DMS114 treated with DMSO at 0.1 percent for 48 hours (cell line): ENCODE measurements at regions not wholly inside any gene's neighbourhood (a gene's known extent, or its start where the extent isn't known, plus 50 kb on each side); places are given as distances from the start of the nearest gene placed in this dataset.

Experiments
- DNase-seq: peaks from one replicate; lab custom pipeline; 2025; ENCODE audit not compliant: unreplicated experiment; lab: John Stamatoyannopoulos, UW

DNA sequence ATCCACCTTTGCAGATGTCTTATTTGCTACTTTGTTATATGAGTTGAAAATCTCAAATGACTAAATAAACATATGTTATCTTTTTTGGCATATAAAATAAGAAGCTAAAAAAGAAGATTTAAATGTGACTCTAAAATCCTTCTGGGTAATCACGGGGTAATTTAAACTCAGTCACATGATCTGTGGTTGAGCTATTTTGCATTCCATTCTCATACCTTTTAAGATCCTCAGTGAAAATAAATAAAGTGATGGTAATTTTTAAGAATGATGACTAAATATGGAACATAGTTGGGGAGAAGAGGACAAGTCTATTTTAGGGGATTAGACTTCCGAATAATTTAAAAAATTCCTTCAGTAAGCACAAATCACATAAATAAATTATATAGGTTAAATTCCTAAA is 1076.8 kb downstream of the TUSC7 start:
- no peak for DNase-seq

DNA sequence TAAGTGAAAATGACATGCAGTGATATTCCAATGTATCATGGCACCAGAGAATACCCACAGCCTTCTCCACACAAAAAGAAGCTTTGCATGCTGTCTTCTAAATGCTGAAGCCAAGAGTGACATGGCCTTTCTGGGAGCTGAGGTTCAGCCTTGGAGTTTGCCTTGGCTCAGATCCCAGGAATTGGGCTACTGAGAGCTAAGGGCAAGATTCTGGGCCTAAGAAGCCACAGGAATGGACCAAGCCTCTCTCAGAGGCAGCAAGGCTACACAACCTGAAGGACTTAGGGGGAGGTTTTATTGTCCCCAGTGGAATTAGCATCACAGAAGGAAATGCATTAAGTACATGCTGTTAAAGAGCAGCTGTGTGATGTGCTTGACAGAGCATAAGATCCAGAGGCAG is 1078.5 kb downstream of the TUSC7 start:
- DNase-seq: no peak

DNA sequence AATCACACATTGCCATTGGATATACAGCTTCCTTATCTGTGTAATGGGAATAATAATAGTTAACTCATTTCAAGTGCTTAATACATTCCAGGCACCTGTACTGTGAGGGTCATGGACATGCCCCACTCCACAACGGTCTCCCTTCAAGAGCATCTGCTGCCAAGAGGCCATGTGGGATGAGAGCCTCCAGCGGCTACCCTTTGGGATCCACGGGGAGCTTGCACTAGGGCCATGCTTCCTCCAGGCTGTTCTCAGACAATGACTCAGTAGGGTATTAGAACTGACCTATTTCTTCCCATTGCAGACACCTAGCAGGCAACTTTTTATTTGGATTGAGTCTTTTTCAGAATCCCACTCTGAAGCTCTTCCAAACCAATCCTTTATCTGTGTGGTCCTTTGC is 1078.9 kb downstream of the TUSC7 start:
- no peak for DNase-seq

DNA sequence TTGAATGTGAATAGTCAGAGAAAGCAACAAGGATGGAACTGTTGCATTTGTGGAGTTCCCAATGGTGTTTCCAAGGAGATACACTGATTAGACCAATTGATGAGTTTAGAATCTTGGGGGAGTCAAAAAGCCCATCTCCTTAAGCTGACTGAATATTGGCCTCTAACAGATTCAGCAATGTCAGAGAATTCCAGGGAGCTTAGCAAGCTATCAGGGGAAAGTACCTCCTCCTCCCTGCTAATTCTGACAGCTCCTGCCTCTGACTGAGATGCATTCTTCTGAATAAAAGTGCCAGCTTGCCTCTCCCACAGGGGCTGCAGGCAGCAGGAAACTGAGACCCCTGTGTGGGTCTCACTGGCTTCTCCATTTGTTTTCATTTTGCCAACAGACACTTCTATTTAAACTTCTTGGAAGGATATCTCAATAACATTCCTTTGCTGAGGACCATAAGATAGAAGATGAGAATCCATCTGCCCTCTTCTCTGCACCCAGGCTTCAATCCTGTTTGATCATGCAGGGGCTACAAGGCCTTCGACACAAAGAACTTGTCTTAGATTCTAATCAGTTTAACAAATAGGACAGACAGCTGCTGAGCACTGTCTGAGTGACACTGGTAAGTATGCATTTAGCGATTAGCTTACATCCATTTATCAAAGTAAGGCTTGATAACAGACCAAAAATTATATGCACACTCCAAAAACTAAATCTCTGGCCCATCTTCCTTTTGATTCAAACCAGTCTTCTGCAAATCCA is 1080.8 kb downstream of the TUSC7 start:
- DNase-seq: no peak

DNA sequence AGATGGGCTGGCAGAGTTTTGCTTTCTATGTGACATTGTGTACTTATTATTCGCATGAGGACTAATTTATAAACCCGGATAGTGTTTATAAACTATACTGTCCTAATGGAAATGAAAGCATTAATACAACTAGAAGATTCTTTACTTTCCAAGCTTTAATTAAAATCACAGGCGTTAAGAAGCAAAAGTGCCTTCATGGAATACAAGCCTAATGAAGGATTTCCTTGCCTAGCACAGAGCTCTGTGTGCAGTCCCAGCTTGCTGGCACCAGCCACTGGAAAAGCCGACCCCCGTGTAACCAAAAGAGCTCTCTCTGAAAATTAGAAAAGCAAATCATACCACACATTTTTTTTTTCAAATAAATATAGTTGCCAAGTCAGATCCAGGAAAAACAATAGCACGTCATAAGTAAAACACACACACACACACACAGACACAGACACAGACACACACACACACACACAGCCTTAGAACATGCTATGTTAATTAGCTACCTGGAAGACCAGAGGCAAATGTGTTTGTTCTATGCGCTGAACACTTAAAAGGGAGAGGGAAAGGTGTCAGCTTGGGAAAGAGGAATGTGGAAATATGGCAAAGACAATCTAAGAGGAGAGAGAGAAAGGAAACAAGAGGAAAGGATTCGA is 1084.2 kb downstream of the TUSC7 start:
- no peak for DNase-seq

DNA sequence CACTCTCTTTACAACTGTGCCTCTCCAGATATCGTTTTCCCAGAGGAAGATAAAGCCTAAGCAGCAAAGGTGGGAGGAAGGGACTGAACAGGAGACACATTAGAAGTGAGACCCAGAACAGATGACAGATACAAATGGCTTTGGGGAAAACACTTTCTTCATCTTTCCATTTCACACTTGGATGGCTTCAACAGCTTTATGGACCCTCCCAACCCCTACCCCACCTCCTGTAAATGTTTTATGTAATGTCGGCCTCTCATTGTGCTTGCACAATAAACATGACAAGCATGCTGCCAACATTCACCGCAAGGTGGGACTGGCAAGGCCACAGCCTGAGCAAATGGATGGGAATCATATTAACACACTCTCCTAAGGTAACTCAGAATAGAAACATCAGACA is 1088.6 kb downstream of the TUSC7 start:
- no peak for DNase-seq

DNA sequence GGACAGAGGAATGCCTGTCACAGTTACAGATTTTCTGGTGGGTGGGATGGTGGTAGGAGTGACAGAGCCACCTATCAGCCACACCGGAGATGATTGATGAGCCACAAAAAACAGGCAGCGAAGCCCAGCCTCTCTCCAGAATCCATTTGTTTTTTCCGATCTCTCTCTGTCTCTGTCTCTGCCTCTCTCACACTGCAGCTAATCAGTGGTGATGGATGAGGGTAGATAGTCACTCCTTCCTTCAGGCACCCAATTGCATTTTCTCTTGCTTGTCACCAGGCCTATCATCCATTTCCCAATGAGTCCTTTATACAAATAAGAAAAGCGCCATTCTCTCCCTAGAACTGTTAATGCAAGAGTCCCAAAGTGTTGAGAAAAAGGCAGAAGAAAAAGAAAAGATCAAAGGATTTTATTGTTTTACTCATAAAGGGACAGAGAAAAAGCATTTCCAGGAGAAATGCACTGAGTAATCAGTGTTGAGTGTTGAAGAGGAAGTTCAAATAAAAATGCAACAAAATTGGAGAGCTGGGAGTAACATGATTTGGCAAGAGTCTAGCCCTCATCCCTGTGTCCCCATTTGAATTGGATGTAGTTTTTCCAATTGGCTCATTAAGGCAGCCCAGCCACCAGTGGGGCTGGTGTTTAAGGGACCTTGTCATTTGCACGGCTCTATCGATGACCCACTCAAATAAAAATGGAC is 1089.3 kb downstream of the TUSC7 start:
- DNase-seq: no peak

DNA sequence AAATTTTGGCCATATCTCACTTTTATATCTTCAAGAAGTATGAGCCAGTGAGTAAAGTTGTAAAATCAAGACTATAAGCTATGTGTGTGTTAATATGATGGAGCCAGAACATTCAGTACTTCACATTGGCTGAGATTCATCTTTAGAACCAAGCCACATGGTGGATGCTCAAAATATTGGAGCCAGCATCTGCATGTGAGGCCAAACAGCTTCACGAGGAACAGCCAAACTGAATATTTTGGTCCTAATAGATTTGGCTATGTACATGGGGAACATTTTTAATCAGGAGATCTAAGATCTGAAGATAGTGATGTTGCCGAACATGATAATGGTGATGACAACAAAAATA is 1089.8 kb downstream of the TUSC7 start:
- no peak for DNase-seq

DNA sequence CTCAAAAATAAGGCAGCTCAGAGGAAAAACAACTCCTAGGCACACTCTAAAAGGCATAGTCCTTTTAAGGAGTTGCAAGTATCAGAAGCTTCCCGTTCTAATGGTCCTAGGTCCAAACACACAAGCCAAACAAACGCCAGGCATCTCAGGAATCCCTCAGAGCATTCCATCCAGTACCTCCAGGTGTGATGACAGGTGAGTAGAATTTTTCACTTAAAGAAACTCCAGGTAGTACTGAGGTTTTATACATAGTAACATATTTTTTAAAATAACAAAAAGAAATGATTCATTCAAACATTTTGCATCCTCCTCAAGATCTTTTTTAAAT is 1092.3 kb downstream of the TUSC7 start:
- no peak for DNase-seq

DNA sequence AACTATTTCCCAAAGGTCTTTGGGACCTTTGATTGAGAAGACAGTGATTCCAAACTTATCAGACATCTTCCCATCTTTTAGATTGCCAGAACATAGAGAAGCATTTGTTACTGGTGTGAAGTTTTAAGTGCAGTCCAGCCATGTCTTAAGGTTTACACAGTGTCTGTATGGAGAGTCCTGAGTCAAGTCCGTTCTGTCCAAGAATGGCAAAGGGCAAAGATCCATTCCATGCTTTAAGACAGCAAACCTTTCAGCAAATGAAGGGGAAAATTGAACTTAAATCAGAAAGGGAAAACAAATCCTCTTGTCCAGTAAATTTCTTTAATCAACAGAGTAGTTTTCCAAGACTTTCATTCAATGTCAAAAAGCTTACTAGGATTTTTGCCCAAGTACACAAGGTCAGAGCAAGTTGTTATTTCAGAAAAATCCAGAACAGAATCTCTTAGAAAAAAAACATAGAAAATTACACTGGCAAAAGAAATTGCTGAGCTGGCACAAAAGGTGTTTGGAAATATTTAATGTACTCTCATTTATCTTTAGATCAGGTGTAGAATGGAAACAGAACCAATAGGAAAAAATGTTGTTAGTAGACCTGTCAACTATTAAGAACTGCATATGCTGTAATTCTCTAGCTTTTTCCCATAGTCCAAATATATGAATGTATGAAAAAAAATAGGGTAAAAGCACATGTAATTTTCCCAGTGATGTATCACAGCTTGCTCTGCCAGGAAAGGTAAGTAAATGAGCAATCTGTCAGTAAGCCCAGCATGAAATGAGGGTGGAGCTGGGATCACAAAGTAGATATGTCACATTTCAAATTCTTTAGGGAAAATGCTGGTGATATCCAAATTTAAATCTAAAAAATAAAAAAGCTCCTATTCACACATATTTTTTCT is 1099.9 kb downstream of the TUSC7 start:
- DNase-seq: no peak

DNA sequence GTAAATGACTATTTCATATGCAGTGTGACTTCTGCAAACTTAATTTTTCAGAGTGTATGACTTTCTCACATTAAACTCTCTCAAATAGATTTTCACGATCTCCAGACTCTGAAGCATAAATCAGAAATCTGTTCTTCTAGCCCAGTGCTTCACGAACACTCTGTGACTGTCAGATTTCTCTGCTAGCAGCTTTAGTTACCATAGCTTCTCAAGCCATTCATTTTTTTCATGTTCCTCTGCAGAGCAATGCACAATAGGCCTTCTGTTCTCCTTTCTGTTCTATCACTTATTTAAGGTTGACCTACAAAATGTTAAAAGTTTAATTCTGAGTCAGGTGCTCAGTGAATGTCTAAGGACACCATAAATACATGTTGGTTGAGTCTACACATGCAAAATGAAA is 1102.2 kb downstream of the TUSC7 start:
- DNase-seq: no peak

DNA sequence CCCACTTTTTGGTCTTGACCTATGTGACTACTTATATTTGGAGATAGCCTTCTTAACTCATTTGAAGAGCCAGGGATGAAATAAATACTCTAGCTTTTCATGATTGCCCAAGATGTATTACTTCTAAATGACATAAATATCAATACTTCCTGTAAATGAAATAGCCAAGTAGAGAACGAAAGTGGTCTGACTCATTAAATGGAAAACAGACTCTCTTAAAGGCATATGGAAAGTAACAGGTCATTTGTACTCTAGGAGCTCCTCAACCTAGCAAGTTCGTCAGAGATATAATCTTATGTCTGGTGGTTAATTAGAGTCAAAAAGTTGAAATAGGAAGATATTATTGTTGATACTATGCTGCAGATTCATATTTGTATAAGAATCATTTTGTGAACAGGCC is 1105.4 kb downstream of the TUSC7 start:
- DNase-seq: no peak

DNA sequence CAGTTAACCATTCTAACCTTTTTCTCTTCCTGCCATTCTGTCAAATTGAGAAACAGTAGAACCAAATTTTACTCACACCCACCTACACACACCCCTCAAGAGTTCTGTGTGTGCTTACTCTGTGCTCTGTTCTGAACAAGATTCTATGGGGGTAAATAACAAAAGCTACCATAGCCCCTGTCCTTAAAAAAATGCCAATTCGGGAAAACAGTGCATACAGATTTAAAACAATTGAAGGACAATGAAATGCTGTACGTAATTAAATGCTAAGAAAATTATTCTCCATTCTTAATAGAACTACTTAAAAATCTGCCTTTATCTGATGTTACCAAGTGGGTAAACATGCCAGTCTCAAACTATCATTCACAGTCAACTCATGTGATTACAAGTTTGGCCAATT is 1107.5 kb downstream of the TUSC7 start:
- no peak for DNase-seq

DNA sequence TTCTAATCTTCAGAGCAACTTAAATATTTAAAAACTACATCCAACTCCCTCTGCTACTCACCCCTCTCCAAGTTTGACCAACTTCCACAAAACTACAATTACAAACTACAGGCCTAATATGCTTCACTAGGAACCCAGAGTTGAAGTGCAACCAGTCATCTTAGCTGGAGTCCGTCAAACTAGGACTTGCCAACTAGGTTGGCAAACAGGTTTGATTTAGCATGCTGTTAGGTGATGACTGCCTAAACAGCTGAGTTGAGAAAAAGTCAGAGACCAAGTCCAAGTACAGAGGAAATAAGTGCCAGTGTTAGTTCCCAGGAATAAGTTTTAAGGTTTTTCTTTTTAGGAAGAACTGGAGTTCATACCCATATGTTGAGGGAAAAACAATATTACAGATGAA is 1109.0 kb downstream of the TUSC7 start:
- DNase-seq: no peak

DNA sequence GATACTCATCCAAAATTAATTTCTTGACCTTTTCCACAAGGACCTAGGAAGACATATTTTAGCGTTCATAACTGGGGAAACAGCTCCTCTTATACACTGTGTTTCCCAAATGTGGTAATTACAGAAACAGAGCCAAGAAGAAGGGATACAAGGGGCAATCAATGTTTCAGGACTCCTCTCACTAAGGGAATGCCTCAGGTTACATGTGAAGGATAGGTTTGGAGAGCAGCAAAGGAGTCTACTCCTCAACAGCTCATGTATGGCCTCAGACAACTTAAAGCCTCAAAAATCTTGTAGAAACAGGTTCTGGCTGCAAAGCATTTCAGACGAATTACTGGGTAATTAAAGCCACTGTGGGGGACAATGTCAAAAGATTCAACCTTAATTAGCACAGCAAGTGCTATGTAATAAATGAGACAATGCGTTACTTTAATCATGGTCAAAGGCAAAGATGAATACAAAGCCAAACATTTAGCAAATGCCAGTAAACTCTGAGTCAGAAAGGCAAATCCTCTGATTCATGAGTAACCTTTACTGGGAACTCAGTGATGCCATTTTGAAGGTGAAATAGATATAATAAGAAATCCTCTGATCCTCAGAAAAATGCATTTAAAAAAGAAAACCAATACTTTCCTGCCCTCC is 1111.2 kb downstream of the TUSC7 start:
- DNase-seq: no peak

DNA sequence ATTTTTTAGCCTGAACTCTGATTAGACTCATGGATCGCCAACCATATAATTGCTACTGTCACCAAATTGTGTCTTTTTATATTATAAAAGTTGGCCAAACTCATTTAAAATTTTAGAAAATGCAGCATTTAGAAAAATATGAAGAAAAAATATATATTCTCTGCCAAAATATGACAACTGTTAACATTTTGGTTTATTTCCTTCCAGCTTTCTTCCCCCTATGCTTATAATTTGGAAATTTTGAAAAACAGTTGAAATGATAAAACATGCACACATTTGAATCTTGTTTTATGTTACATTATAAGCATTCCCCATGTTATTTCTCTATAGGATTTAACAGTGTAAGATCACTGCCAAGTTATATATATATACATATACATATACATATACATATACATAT is 1112.8 kb downstream of the TUSC7 start:
- DNase-seq: no peak

DNA sequence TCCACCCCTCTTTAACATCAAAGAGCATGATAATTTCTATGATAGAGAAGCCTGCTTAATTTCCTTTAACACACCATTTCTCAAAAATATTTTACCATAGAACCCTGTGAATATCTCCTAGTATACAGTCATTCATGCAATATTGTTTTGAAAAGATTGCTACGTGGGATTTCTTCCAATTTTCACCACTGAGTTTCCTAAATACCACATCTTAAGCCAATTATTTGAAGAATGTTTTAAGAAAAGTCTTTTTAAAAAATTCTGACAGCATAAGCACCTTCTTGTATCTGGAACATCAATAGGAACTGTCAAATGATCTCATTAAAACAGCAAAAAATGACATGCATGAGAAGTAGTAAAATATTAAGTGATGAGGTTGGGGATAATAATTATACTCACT is 1126.7 kb downstream of the TUSC7 start:
- no peak for DNase-seq

DNA sequence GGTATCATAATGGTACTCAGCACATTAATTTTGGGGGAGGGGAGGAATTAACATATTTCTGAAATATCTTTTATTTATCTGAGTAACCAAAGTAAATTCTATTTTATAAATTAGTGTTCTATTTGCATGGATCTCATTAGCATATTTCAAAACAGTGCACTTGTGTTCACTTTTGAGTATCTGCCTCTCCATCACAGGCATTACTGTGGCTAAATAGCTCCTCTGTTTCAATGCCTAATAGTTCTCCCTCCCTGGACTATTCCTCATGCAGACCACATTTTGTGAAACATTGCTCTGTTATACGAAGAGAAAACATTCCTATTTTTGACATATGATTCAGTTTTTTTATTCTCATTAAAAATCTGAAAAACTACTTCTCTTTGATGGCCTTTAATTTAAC is 1127.8 kb downstream of the TUSC7 start:
- no peak for DNase-seq

DNA sequence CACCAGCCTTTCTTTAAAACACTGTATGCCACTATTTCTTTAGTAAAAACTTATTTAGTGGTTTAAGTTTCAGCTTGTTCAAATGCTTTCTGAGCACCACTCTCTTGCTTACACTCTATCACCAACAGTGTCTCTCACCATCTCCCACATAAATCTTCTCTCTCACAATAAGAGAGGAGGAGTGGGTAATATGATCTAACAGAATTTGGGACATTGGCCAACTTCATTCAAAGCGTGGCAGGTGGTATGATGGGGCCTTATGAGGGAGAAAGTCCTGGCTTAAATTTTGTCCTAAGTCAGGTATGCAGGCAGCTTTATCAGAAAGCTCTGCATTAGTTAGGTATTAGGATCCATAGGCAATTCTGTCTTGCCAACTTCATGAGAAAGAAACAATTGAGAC is 1132.5 kb downstream of the TUSC7 start:
- DNase-seq: no peak

DNA sequence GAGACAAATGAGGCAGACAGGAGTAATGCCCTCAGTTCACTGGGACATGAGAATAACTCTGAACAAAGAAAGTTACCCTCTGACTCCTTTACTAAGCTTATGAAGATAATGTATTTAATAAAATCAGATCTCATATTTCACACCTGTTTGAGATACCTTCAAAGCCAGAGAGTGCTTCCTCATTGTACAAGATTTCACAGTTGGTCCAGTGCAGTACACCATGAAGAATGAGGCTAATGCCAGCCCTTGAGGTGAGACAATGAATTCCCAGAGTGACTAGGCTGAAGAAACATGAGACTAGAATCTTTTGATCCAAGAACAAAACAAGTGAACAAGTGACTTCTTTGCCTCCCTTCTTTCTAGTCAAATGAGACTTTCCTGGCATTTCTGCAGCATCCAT is 1133.8 kb downstream of the TUSC7 start:
- DNase-seq: no peak

DNA sequence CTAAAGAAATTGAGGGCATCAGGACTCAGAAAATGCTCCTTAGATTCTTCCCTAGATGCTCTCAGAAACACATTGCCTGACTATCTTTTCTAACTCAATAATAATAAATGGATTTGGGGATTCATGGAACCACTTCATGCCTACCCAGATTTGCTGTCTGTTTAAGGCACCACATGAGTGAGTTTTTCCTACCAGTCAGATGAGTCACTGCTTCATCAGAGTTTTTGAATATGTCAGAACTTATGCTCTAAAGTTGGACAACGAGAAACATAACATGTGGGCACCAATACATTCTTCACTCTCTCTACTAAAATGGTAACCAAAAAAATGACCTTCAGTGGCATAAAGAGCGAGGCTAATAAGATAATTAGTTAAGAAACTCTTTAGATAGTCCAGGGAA is 1135.1 kb downstream of the TUSC7 start:
- DNase-seq: no peak
